Osteoblast (primary cell): ENCODE measurements at regions not wholly inside any gene's neighbourhood (a gene's known extent, or its start where the extent isn't known, plus 50 kb on each side); places are given as distances from the start of the nearest gene placed in this dataset.
"Not testable (repeated sequence)": the region's sequence is repeated elsewhere in the genome, so short reads cannot be mapped to it uniquely, and the experiment has no call there.

Experiments
- DNase-seq: peaks from one replicate; pipeline ENCODE4 v3.0.0; 2011; ENCODE audit warnings: low spot score, mixed read lengths; ENCODE audit not compliant: insufficient read length; ENCODE audit errors: missing footprints
- H2AFZ ChIP-seq: 2 replicates; pipeline ENCODE4 v1.6.0; 2011; ENCODE audit warnings: mild to moderate bottlenecking, low read length
- H3K27ac ChIP-seq: 2 replicates; pipeline ENCODE4 v1.5.1; 2011; ENCODE audit warnings: mild to moderate bottlenecking, low read depth, low read length, moderate library complexity
- H3K27me3 ChIP-seq: 2 replicates; pipeline ENCODE4 v1.6.0; 2012; ENCODE audit warnings: mild to moderate bottlenecking, control low read depth, inconsistent platforms, low read length, moderate library complexity; ENCODE audit not compliant: insufficient read depth
- H3K36me3 ChIP-seq: 2 replicates; pipeline ENCODE4 v1.5.1; 2011; ENCODE audit warnings: mild to moderate bottlenecking, low read length, control low read depth, moderate library complexity; ENCODE audit not compliant: insufficient read depth
- H3K4me1 ChIP-seq: 2 replicates; pipeline ENCODE4 v1.5.1; 2011; ENCODE audit warnings: mild to moderate bottlenecking, low read length, control low read depth, moderate library complexity; ENCODE audit not compliant: insufficient read depth
- H3K4me2 ChIP-seq: 2 replicates; pipeline ENCODE4 v1.6.0; 2011; ENCODE audit warnings: mild to moderate bottlenecking, low read length; ENCODE audit not compliant: insufficient read depth
- H3K4me3 ChIP-seq: fragments of 200-600 bp; sonication (generic); 3 replicates; pipeline ENCODE4 v1.5.1; 2012; ENCODE audit warnings: mild to moderate bottlenecking, low read length, inconsistent platforms; ENCODE audit not compliant: insufficient read depth
- H3K79me2 ChIP-seq: 2 replicates; pipeline ENCODE4 v1.6.0; 2012; ENCODE audit warnings: mild to moderate bottlenecking, low read length, control low read depth, inconsistent platforms; ENCODE audit not compliant: insufficient read depth
- H3K9me3 ChIP-seq: 2 replicates; pipeline ENCODE4 v1.5.1; 2011; ENCODE audit warnings: low read depth, low read length, control low read depth
- H4K20me1 ChIP-seq: 2 replicates; pipeline ENCODE4 v1.6.0; 2012; ENCODE audit warnings: mild to moderate bottlenecking, low read length, control low read depth; ENCODE audit not compliant: insufficient read depth
- CTCF ChIP-seq: IDR thresholded peaks from 2 replicates; pipeline ENCODE4 v1.5.1; 2011; ENCODE audit warnings: mild to moderate bottlenecking, low read depth, low read length, moderate library complexity; ENCODE audit errors: extremely low read depth

- Histone ChIP-seq H3K36me3 (no peaks in the 10 kb centered on the region), H3K79me2 (no peaks in the 10 kb centered on the region), H4K20me1 (no peaks in the 10 kb centered on the region), H3K9me3 (no peaks in the 10 kb centered on the region), H3K4me3 (no peak overlapping the region), H3K4me1 (no peaks in the 10 kb centered on the region), H3K27ac (no peak overlapping the region), H2AFZ (peak overlapping the region; percentile 22), H3K4me2 (no peak overlapping the region), H3K27me3 (no peaks in the 10 kb centered on the region)
- no peak for DNase-seq
- TF ChIP-seq CTCF, result no peak
These were observed 765.9 kb downstream of the BCKDHB start for GRCh38 chr6:80872199-80872950.

GRCh38 chr6:80862756-80863155 lies 756.3 kb downstream of the BCKDHB start:
- Histone ChIP-seq H2AFZ (peak overlapping the region; percentile 71), H3K79me2 (no peaks in the 10 kb centered on the region), H4K20me1 (no peaks in the 10 kb centered on the region), H3K4me3 (no peak overlapping the region), H3K4me2 (peak overlapping the region; percentile 32), H3K4me1 (no peaks in the 10 kb centered on the region), H3K27me3 (no peaks in the 10 kb centered on the region), H3K27ac (no peak overlapping the region), H3K9me3 (no peaks in the 10 kb centered on the region), H3K36me3 (no peaks in the 10 kb centered on the region)
- DNase-seq, result no peak
- TF ChIP-seq CTCF, result no peak

DNA sequence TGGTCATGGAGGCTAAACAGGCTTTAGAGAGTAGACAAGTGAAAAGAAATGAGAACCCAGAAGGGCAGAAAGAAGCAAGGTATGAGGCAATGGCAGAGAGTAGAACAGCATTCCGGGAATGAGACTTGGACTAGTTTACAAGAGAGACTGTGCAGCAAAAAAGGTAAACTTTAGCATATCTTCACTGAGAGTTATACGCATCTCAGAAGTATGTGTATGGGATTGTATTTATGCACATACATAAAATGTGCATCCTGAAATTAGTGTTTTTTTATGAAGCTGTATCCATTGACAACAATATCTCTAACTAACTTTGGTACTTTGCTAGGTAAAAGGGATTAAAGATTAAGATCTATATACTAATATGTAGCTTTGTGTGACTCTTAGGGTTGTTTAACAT lies 753.6 kb downstream of the BCKDHB start:
- no peak for TF ChIP-seq CTCF
- Histone ChIP-seq H3K27ac (no peak overlapping the region), H3K9me3 (no peaks in the 10 kb centered on the region), H3K4me3 (no peak overlapping the region), H2AFZ (no peak overlapping the region), H3K79me2 (no peaks in the 10 kb centered on the region), H3K4me1 (no peaks in the 10 kb centered on the region), H3K27me3 (no peaks in the 10 kb centered on the region), H3K36me3 (no peaks in the 10 kb centered on the region), H4K20me1 (no peaks in the 10 kb centered on the region), H3K4me2 (no peak overlapping the region)
- no peak for DNase-seq

DNA sequence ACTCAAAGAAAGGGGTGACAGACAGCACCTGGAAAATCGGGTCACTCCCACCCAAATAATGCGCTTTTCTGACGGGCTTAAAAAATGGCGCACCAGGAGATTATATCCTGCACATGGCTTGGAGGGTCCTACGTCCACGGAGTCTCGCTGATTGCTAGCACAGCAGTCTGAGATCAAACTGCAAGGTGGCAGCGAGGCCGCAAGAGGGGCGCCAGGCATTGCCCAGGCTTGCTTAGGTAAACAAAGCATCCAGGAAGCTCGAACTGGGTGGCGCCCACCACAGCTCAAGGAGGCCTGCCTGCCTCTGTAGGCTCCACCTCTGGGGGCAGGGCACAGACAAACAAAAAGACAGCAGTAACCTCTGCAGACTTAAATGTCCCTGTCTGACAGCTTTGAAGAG lies 741.5 kb downstream of the BCKDHB start:
- not testable (repeated sequence) for H3K27ac ChIP-seq, H3K4me1 ChIP-seq, H3K9me3 ChIP-seq, H3K79me2 ChIP-seq, H3K4me2 ChIP-seq, H3K4me3 ChIP-seq, H4K20me1 ChIP-seq, H2AFZ ChIP-seq, H3K27me3 ChIP-seq, DNase-seq, H3K36me3 ChIP-seq
